BE2C (cell line): ENCODE measurements at regions not wholly inside any gene's neighbourhood (a gene's known extent, or its start where the extent isn't known, plus 50 kb on each side); places are given as distances from the start of the nearest gene placed in this dataset.
"Not testable (repeated sequence)": the region's sequence is repeated elsewhere in the genome, so short reads cannot be mapped to it uniquely, and the experiment has no call there.

Source experiments
- DNase-seq: peaks from one replicate; pipeline ENCODE4 v3.0.0-alpha.2; 2020
- H3K27me3 ChIP-seq: fragments of 250-450 bp; sonication (Bioruptor Pico); 2 replicates; pipeline ENCODE4 v1.5.1; 2020; ENCODE audit warnings: mild to moderate bottlenecking
- H3K36me3 ChIP-seq: fragments of 250-450 bp; sonication (Bioruptor Pico); 2 replicates; pipeline ENCODE4 v1.5.1; 2020; ENCODE audit warnings: mild to moderate bottlenecking
- H3K4me1 ChIP-seq: fragments of 250-450 bp; sonication (Bioruptor Pico); 2 replicates; pipeline ENCODE4 v1.5.1; 2020
- H3K4me3 ChIP-seq: 2 replicates; pipeline ENCODE4 v1.5.1; 2011; ENCODE audit warnings: low read depth, low read length
- H3K9me3 ChIP-seq: fragments of 250-450 bp; sonication (Bioruptor Pico); 2 replicates; pipeline ENCODE4 v1.5.1; 2020
- CTCF ChIP-seq: IDR thresholded peaks from 2 replicates; pipeline ENCODE4 v1.5.1; 2012; ENCODE audit warnings: mild to moderate bottlenecking, low read depth, low read length

GRCh38 chr7:136105191-136105590, 128.0 kb upstream of the MTPN start:
- Histone ChIP-seq H3K36me3 (no peaks in the 10 kb centered on the region), H3K9me3 (no peaks in the 10 kb centered on the region)
- no peak for TF ChIP-seq CTCF

GRCh38 chr7:136104269-136104603, 127.1 kb upstream of the MTPN start:
- no peaks in the 10 kb centered on the region for H3K4me1 ChIP-seq
- H3K4me3 ChIP-seq: no peak overlapping the region
- no peak for TF ChIP-seq CTCF
- no peak for DNase-seq
- no peaks in the 10 kb centered on the region for H3K27me3 ChIP-seq
- no peaks in the 10 kb centered on the region for H3K36me3 ChIP-seq
- H3K9me3 ChIP-seq: no peaks in the 10 kb centered on the region

More at GRCh38 chr7:136105191-136105590, 128.0 kb upstream of the MTPN start:
- DNase-seq: no peak
- H3K4me3 ChIP-seq: no peak overlapping the region
- H3K27me3 ChIP-seq: no peaks in the 10 kb centered on the region
- no peaks in the 10 kb centered on the region for H3K4me1 ChIP-seq

- no peak overlapping the region for H3K4me3 ChIP-seq
These were observed 126.5 kb upstream of the MTPN start for GRCh38 chr7:136103545-136104268.

GRCh38 chr7:136102881-136103280, 125.7 kb upstream of the MTPN start:
- no peak for DNase-seq
- H3K4me3 ChIP-seq: no peak overlapping the region

More at GRCh38 chr7:136103545-136104268, 126.5 kb upstream of the MTPN start:
- no peaks in the 10 kb centered on the region for H3K9me3 ChIP-seq
- no peaks in the 10 kb centered on the region for H3K27me3 ChIP-seq
- H3K4me1 ChIP-seq: no peaks in the 10 kb centered on the region
- H3K36me3 ChIP-seq: no peaks in the 10 kb centered on the region
- no peak for TF ChIP-seq CTCF
- DNase-seq: no peak

GRCh38 chr7:136092714-136093113, 115.6 kb upstream of the MTPN start:
- not testable (repeated sequence) for H3K27me3 ChIP-seq, DNase-seq, H3K36me3 ChIP-seq, H3K9me3 ChIP-seq, H3K4me1 ChIP-seq, H3K4me3 ChIP-seq

More at GRCh38 chr7:136102881-136103280, 125.7 kb upstream of the MTPN start:
- Histone ChIP-seq H3K9me3 (no peaks in the 10 kb centered on the region), H3K4me1 (no peaks in the 10 kb centered on the region), H3K36me3 (no peaks in the 10 kb centered on the region), H3K27me3 (no peaks in the 10 kb centered on the region)
- no peak for TF ChIP-seq CTCF

- no peak for TF ChIP-seq CTCF
- Histone ChIP-seq H3K4me3 (no peak overlapping the region), H3K36me3 (no peaks in the 10 kb centered on the region), H3K27me3 (no peaks in the 10 kb centered on the region), H3K9me3 (no peaks in the 10 kb centered on the region), H3K4me1 (no peaks in the 10 kb centered on the region)
- DNase-seq: no peak
These were observed 110.7 kb upstream of the MTPN start for GRCh38 chr7:136087881-136088280.

- H3K4me1 ChIP-seq: no peaks in the 10 kb centered on the region
- H3K9me3 ChIP-seq: no peaks in the 10 kb centered on the region
- TF ChIP-seq CTCF: no peak
- H3K36me3 ChIP-seq: no peaks in the 10 kb centered on the region
- peak; percentile 46 for DNase-seq
- H3K27me3 ChIP-seq: no peaks in the 10 kb centered on the region
- H3K4me3 ChIP-seq: peak overlapping the region; percentile 56
These were observed 109.6 kb upstream of the MTPN start for GRCh38 chr7:136086712-136087111.
